ENCODE measurements at regions not wholly inside any gene's neighbourhood (a gene's known extent, or its start where the extent isn't known, plus 50 kb on each side); places are given as distances from the start of the nearest gene placed in this dataset.

DNA sequence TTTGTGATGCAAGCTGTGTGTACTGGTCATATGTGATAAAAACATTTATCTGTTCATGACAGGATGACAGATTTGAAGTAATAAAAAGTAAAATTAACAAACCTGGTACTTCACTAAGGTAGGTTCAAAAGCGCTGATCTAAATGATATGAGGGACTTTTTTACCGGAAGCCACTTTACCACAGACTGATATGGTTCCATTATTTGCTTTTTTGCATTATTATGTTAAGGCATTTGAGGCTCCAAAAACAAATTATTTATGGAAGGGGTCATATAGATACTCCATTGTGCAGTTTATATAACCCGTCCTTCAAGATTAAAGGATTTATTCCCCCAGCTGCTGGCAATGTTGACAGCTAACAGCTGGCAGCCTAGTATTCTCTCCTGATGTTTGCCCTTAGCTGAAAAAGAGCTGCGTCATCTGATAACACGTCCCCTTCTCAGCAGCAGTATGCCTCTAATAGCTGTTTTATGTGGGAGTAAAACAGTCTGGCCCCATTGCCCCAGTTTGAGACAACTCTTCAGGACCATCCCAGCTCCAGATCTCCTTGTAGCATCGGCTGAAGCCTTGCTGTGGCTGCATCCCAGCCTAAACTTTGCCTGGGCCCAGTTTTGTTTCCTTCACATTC, 84.8 kb upstream of the XIRP2 start:
- H3K27me3 ChIP-seq = no peaks in the 10 kb centered on the region
- H3K36me3 ChIP-seq = no peaks in the 10 kb centered on the region
- WGBS, 2 donors = 74 to 80% methylated on average over 6 of the region's 6 CpGs
- no peaks in the 10 kb centered on the region for H3K4me1 ChIP-seq
- DNase-seq = no peak
- no peak for TF ChIP-seq POLR2A (IDR thresholded peaks at IDR 0.05)
- no peak overlapping the region for H3K27ac ChIP-seq
- intact Hi-C loops (cut with DNase I) = no loop called here
- H3K9me3 ChIP-seq = no peaks in the 10 kb centered on the region
- H3K4me3 ChIP-seq (replicated peaks in 1 of 3) = no peak overlapping the region

DNA sequence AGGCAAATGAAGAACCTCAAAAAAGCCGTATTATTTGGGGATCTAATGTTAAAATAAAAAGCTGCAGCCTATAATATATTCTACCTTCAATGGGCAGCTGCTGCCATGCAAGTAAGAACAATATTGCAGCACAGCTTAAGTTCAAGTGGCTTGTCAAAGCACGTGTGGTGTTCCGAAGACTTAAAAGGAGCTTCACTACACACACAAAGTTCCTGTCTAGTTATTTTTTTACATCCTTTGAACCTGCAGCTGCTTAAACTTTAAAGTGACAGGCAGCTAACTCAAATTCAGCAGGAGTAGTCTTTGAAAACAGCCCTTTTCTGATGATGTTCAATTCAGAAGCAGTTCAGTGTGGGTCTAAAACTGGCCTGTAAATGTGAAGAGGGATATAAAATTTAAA, 85.8 kb upstream of the XIRP2 start:
- intact Hi-C loops (cut with DNase I) = no loop called here
- Histone ChIP-seq H3K4me3 (replicated peaks in 1 of 3) (no peak overlapping the region), H3K27ac (no peak overlapping the region), H3K27me3 (no peaks in the 10 kb centered on the region), H3K9me3 (no peaks in the 10 kb centered on the region), H3K36me3 (no peaks in the 10 kb centered on the region), H3K4me1 (no peaks in the 10 kb centered on the region)
- no peak for TF ChIP-seq POLR2A (IDR thresholded peaks at IDR 0.05)
- TF ChIP-seq, protein P1, sequence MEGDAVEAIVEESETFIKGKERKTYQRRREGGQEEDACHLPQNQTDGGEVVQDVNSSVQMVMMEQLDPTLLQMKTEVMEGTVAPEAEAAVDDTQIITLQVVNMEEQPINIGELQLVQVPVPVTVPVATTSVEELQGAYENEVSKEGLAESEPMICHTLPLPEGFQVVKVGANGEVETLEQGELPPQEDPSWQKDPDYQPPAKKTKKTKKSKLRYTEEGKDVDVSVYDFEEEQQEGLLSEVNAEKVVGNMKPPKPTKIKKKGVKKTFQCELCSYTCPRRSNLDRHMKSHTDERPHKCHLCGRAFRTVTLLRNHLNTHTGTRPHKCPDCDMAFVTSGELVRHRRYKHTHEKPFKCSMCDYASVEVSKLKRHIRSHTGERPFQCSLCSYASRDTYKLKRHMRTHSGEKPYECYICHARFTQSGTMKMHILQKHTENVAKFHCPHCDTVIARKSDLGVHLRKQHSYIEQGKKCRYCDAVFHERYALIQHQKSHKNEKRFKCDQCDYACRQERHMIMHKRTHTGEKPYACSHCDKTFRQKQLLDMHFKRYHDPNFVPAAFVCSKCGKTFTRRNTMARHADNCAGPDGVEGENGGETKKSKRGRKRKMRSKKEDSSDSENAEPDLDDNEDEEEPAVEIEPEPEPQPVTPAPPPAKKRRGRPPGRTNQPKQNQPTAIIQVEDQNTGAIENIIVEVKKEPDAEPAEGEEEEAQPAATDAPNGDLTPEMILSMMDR (IDR thresholded peaks at IDR 0.05) = no peak
- no peak for DNase-seq
- 20 to 21% methylated on average over 3 of the region's 3 CpGs for WGBS, 2 donors

DNA sequence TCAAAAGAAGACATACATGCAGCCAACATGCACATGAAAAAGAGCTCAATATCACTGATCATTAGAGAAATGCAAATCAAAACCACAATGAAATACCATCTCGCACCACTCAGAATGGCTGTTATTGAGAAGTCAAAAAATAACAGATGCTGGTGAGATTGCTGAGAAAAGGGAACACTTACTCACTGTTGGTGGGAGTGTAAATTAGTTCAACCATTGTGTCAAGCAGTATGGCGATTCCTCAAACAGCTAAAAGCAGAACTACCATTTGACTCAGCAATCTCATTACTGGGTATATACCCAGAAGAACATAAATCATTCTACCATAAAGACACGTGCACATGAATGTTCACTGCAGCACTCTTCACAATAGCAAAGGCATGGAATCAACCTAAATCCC, 95.5 kb upstream of the XIRP2 start:
- Histone ChIP-seq H3K27ac (no peak overlapping the region), H3K4me3 (replicated peaks in 1 of 3) (no peak overlapping the region), H3K9me3 (no peaks in the 10 kb centered on the region), H3K27me3 (no peaks in the 10 kb centered on the region), H3K36me3 (no peaks in the 10 kb centered on the region), H3K4me1 (no peaks in the 10 kb centered on the region)
- no peak for DNase-seq
- 85 to 86% methylated on average over 3 of the region's 3 CpGs for WGBS, 2 donors
- intact Hi-C loops (cut with DNase I) = no loop called here
- TF ChIP-seq, protein P1 (IDR thresholded peaks at IDR 0.05) = no peak
- TF ChIP-seq POLR2A (IDR thresholded peaks at IDR 0.05) = no peak

DNA sequence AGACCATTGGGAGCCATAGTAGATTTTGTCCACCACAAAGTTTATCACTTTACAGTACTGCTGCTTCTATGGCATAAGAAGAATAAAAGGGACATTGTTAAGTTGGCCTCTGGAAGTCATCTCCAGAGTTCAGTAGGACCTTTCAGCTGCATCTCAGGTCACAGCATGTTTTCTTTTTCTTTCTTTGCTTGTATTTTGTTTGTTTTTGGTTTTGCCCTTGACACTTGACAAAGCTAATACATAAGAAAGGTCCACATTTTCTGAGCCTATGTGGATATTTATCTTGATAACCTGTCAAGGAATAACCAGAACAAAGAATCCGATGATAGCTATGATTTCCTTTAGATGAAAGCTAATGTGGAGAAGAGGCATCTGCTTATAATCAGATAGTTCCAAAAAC, 101.6 kb upstream of the XIRP2 start:
- Histone ChIP-seq H3K4me1 (no peaks in the 10 kb centered on the region), H3K27ac (no peak overlapping the region)
- no peak for TF ChIP-seq POLR2A (IDR thresholded peaks at IDR 0.05)
- TF ChIP-seq, protein P1 (IDR thresholded peaks at IDR 0.05) = no peak

DNA sequence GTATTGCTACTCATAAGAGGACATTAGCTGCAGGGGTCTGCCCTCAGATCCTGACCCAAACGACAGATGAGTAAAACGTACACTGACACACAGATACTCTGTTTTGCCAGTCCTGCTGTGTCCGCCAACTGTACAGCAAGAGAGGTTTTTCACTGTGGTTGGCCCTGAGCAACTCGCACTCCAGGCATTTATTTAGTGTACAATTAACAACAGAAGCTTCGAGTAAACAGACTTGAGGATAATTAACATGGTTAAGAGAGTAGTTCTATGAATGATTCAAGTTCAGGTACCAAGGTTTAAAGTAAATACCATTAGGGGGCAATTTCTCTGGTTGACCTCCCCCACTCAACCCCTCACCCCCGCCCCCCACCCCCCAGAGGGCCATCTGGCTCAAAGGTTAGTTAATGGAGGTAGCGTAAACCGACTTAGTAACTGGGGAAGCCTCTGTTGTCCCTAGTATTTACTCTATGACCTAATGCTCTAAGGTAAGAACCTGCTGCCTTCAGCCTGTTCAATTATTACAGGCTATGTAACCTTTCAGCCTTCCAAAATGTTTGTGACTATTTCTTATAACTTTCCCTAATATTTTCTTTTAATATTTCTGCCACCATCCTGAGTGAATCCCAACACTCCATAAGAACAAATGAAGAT, 103.9 kb upstream of the XIRP2 start:
- no peak for DNase-seq
- no peaks in the 10 kb centered on the region for H3K27me3 ChIP-seq
- 56 to 61% methylated on average over 8 of the region's 8 CpGs for WGBS, 2 donors
- H3K4me3 ChIP-seq (replicated peaks in 1 of 3) = no peak overlapping the region
- no peak overlapping the region for H3K27ac ChIP-seq
- intact Hi-C loops (cut with DNase I) = no loop called here
- no peaks in the 10 kb centered on the region for H3K36me3 ChIP-seq
- H3K9me3 ChIP-seq = no peaks in the 10 kb centered on the region
- no peaks in the 10 kb centered on the region for H3K4me1 ChIP-seq
- TF ChIP-seq, protein P1 (IDR thresholded peaks at IDR 0.05) = no peak
- TF ChIP-seq POLR2A (IDR thresholded peaks at IDR 0.05) = no peak

More for the DNA sequence above, 101.6 kb upstream of the XIRP2 start:
- intact Hi-C loops (cut with DNase I) = no loop called here
- Histone ChIP-seq H3K9me3 (no peaks in the 10 kb centered on the region), H3K36me3 (no peaks in the 10 kb centered on the region), H3K27me3 (no peaks in the 10 kb centered on the region), H3K4me3 (replicated peaks in 1 of 3) (no peak overlapping the region)
- 91 to 95% methylated on average over 1 of the region's 1 CpG for WGBS, 2 donors
- DNase-seq = no peak
